Type B pancreatic cell (in vitro differentiated cells): ENCODE measurements at regions not wholly inside any gene's neighbourhood (a gene's known extent, or its start where the extent isn't known, plus 50 kb on each side); places are given as distances from the start of the nearest gene placed in this dataset.

Experiments
- DNase-seq: peaks from one replicate; pipeline ENCODE4 v3.0.0; 2021; ENCODE audit warnings: mixed read lengths; ENCODE audit not compliant: unreplicated experiment; ENCODE audit errors: extremely low spot score
- H3K27ac Mint-ChIP-seq: 2 replicates; pipeline ENCODE4 v1.8.0; 2021; ENCODE audit warnings: mild to moderate bottlenecking, mixed read lengths
- H3K27me3 Mint-ChIP-seq: 2 replicates; pipeline ENCODE4 v1.8.0; 2021; ENCODE audit warnings: mixed read lengths
- H3K36me3 Mint-ChIP-seq: 2 replicates; pipeline ENCODE4 v1.8.0; 2021; ENCODE audit warnings: mixed read lengths
- H3K4me1 Mint-ChIP-seq: one replicate; pipeline ENCODE4 v1.8.0; 2021; ENCODE audit warnings: mixed read lengths; ENCODE audit not compliant: unreplicated experiment
- H3K4me3 Mint-ChIP-seq: 2 replicates; pipeline ENCODE4 v1.8.0; 2021; ENCODE audit warnings: mild to moderate bottlenecking, mixed read lengths
- H3K9me3 Mint-ChIP-seq: 2 replicates; pipeline ENCODE4 v1.8.0; 2021; ENCODE audit warnings: mixed read lengths
- TF ChIP-seq, protein P1 (sequence below): fragments of 200-600 bp; sonication (generic); conservative IDR thresholded peaks from 2 replicates; pipeline ENCODE4 v1.5.0; 2021; ENCODE audit warnings: antibody characterized with exemption, mild to moderate bottlenecking

DNA sequence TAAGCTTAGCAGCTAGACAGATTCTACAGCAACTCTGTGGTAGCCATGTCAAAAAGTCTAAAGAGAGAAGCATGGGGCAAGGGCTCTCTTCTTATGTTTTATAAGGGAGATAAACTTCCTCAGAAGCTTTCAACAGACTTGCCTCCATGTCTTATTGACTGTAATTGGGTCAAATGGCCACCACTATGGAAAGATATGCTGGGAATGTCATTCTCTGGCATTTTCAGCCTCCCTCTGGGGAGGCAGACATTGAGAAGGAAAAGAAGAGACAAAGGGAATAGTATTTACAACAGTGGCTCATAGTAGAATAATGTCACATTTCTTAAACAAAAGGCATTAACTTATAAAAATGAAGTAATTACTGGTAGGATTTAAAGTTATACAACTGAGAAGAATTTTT, 1964.5 kb upstream of the PIK3C3 start:
- no peak for DNase-seq
- TF ChIP-seq, protein P1, sequence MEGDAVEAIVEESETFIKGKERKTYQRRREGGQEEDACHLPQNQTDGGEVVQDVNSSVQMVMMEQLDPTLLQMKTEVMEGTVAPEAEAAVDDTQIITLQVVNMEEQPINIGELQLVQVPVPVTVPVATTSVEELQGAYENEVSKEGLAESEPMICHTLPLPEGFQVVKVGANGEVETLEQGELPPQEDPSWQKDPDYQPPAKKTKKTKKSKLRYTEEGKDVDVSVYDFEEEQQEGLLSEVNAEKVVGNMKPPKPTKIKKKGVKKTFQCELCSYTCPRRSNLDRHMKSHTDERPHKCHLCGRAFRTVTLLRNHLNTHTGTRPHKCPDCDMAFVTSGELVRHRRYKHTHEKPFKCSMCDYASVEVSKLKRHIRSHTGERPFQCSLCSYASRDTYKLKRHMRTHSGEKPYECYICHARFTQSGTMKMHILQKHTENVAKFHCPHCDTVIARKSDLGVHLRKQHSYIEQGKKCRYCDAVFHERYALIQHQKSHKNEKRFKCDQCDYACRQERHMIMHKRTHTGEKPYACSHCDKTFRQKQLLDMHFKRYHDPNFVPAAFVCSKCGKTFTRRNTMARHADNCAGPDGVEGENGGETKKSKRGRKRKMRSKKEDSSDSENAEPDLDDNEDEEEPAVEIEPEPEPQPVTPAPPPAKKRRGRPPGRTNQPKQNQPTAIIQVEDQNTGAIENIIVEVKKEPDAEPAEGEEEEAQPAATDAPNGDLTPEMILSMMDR, result no peak
- H3K4me3 Mint-ChIP-seq, result no peak overlapping the region
- H3K36me3 Mint-ChIP-seq, result no peaks in the 10 kb centered on the region
- H3K9me3 Mint-ChIP-seq, result no peaks in the 10 kb centered on the region
- no peaks in the 10 kb centered on the region for H3K4me1 Mint-ChIP-seq
- no peak overlapping the region for H3K27ac Mint-ChIP-seq
- H3K27me3 Mint-ChIP-seq, result no peaks in the 10 kb centered on the region

DNA sequence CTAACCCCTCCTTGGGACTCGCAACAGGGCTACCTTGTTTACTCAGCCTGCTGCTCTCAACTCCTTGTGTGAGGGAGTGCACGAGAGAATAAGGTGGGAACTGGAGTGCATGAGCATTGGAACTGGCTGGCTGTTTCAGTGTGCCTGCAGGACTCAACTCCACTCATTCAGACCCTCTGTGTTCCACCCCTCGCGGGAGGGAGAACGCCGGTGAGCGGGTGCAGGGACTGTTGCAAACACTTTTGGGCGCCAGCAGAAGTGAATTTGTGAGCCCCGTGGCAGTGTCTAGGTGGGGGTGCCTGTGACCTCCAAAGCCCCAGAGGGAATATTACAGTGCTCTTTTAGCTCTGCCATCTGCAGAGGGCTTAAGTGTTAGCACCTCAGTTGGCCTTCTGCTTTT, 1978.3 kb upstream of the PIK3C3 start:
- H3K27ac Mint-ChIP-seq, result no peak overlapping the region
- TF ChIP-seq, protein P1, result no peak
- H3K27me3 Mint-ChIP-seq, result no peaks in the 10 kb centered on the region
- no peaks in the 10 kb centered on the region for H3K36me3 Mint-ChIP-seq
- no peaks in the 10 kb centered on the region for H3K4me1 Mint-ChIP-seq
- no peak for DNase-seq
- no peaks in the 10 kb centered on the region for H3K9me3 Mint-ChIP-seq
- H3K4me3 Mint-ChIP-seq, result no peak overlapping the region

DNA sequence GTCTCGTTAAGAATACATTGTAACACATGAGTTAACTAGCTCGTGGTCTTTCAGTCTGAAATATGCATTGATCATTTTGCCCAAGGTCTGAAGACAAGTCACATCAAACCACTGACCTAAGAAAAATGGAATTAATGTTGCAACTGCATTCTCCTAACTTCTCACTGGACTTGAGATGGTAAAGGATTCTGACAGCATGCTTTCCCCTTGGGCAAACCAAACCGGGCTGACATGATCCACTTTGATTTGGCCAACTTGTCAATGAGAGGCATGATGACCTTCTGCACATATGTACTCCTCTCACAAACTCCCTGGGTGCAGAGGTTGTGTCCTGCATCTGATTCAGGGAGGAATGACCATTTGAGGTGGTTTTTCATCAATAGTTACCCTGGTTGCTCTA, 1982.5 kb upstream of the PIK3C3 start:
- no peak overlapping the region for H3K4me3 Mint-ChIP-seq
- DNase-seq, result no peak
- H3K9me3 Mint-ChIP-seq, result no peaks in the 10 kb centered on the region
- H3K27ac Mint-ChIP-seq, result no peak overlapping the region
- TF ChIP-seq, protein P1, result no peak
- peaks cover 7% of the 10 kb centered on the region for H3K4me1 Mint-ChIP-seq
- H3K27me3 Mint-ChIP-seq, result no peaks in the 10 kb centered on the region
- H3K36me3 Mint-ChIP-seq, result no peaks in the 10 kb centered on the region

DNA sequence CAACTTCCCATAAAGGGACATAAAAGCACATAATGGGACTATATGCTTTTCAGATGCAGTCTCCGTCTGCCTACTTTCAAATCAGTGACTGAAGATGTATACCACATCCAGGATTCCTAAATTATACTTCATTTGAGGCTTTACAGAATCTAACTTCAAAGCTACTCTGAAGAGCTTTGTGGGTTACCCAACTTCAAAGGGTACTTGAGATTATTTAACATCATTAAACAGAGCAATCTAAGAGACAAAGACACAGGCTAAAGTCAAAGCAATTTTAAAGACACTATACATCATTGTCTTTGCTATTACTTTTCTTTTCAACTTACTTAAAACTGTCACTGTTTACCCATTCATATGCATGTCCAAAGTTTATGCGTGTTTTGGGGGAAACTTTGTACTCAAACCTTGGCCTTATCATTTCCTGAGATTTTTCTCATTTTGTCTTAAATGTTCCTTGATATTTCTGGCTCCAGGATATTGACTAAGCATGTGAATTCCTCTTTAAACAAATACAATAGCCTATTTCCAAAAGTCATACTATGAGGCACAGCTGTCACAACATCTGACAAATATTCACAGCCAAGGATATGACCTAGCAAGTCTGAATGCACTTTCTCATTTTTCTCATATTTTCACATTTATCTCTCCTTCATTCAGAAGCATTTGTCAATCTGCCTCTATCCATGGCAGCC, 1985.1 kb upstream of the PIK3C3 start:
- Mint-ChIP-seq H3K4me3 (no peak overlapping the region), H3K36me3 (no peaks in the 10 kb centered on the region), H3K27me3 (no peaks in the 10 kb centered on the region), H3K27ac (no peak overlapping the region), H3K9me3 (peaks cover 5% of the 10 kb centered on the region), H3K4me1 (peaks cover 7% of the 10 kb centered on the region)
- no peak for DNase-seq
- TF ChIP-seq, protein P1, result no peak

DNA sequence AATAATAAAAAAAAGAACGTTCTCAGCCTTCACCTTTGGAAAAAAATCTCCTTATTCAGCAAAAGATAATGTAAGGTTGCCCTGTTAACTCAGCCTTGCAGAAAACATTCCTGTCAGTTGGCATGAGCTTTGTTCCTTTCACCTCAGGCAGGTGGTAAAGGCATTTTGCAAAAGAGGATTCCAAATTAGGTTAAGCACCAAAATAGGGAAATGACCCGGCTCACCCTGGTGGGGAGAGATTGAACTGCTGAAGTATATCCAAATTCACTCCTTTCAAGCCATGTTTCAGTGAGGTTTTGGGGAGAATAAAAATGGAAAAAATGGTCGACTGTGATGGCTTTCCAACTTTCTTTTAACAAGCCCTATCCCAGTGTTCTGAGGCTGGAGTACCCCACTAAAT, 1988.8 kb upstream of the PIK3C3 start:
- Mint-ChIP-seq H3K36me3 (no peaks in the 10 kb centered on the region), H3K4me1 (peaks cover 7% of the 10 kb centered on the region), H3K27ac (no peak overlapping the region), H3K9me3 (peaks cover 5% of the 10 kb centered on the region), H3K4me3 (no peak overlapping the region), H3K27me3 (no peaks in the 10 kb centered on the region)
- TF ChIP-seq, protein P1, result peak; percentile 64
- no peak for DNase-seq
